ENCODE measurements at regions not wholly inside any gene's neighbourhood (a gene's known extent, or its start where the extent isn't known, plus 50 kb on each side); places are given as distances from the start of the nearest gene placed in this dataset.

GRCh38 chr4:151605215-151605614 is 155.6 kb downstream of the GATB start:
- no peak for TF ChIP-seq POLR2AphosphoS5 (IDR thresholded peaks at IDR 0.05)
- TF ChIP-seq, protein P1, sequence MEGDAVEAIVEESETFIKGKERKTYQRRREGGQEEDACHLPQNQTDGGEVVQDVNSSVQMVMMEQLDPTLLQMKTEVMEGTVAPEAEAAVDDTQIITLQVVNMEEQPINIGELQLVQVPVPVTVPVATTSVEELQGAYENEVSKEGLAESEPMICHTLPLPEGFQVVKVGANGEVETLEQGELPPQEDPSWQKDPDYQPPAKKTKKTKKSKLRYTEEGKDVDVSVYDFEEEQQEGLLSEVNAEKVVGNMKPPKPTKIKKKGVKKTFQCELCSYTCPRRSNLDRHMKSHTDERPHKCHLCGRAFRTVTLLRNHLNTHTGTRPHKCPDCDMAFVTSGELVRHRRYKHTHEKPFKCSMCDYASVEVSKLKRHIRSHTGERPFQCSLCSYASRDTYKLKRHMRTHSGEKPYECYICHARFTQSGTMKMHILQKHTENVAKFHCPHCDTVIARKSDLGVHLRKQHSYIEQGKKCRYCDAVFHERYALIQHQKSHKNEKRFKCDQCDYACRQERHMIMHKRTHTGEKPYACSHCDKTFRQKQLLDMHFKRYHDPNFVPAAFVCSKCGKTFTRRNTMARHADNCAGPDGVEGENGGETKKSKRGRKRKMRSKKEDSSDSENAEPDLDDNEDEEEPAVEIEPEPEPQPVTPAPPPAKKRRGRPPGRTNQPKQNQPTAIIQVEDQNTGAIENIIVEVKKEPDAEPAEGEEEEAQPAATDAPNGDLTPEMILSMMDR (IDR thresholded peaks at IDR 0.05 in 8 of 11, conservative IDR thresholded peaks at IDR 0.05 in 3 of 11) = no peak
- no peak for TF ChIP-seq POLR2A (IDR thresholded peaks at IDR 0.05)
